SU-DHL-6 (cell line): ENCODE measurements at regions not wholly inside any gene's neighbourhood (a gene's known extent, or its start where the extent isn't known, plus 50 kb on each side); places are given as distances from the start of the nearest gene placed in this dataset.

Source experiments
- CTCF ChIP-seq: fragments of 200-600 bp; sonication (generic); IDR thresholded peaks from one replicate; pipeline ENCODE4 v1.5.1; 2017; ENCODE audit warnings: antibody characterized with exemption, mild to moderate bottlenecking, low read length, moderate library complexity; ENCODE audit not compliant: insufficient read depth, poor library complexity, severe bottlenecking
- EZH2phosphoT487 ChIP-seq: fragments of 200-600 bp; sonication (generic), shearing (Covaris generic); conservative IDR thresholded peaks from 2 replicates; pipeline ENCODE4 v1.6.1; 2018; ENCODE audit warnings: mild to moderate bottlenecking, antibody characterized with exemption, low read length, moderate library complexity, mixed read lengths

DNA sequence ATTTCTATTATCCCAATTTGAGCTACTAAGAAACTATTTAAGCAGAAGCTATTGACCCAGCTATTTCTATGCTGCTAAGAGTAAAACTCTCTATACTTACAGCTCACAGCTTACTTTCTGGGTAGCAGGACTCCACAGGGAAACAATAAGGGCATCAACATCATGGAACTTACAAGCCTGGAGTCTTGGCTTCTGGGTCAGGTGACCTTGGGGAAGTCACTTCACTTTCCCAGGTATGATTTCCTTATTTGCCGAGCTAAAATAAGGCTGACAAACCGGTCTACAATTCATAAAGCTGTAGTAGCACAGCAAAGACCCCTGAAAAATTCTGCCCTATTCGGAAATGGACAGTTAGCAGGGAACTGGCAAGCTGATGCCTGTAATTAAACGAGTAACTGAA lies 278.3 kb upstream of the NR2F2 start:
- no peak for TF ChIP-seq CTCF
- TF ChIP-seq EZH2phosphoT487, result no peak
